Hepatocyte (in vitro differentiated cells): ENCODE measurements at regions not wholly inside any gene's neighbourhood (a gene's known extent, or its start where the extent isn't known, plus 50 kb on each side); places are given as distances from the start of the nearest gene placed in this dataset.

Source experiments
- CTCF ChIP-seq: fragments of 200-600 bp; sonication (generic); IDR thresholded peaks from 2 replicates; pipeline ENCODE4 v1.5.1; 2016; ENCODE audit warnings: antibody characterized with exemption, mild to moderate bottlenecking; ENCODE audit not compliant: poor library complexity
- EZH2 ChIP-seq: fragments of 200-600 bp; sonication (generic); IDR thresholded peaks from 2 replicates; pipeline ENCODE4 v1.6.1; 2016; ENCODE audit warnings: antibody characterized with exemption, mild to moderate bottlenecking, borderline replicate concordance
- EZH2phosphoT487 ChIP-seq: fragments of 200-600 bp; sonication (generic); IDR thresholded peaks from one replicate; pipeline ENCODE4 v1.6.1; 2018; ENCODE audit warnings: antibody characterized with exemption, mild to moderate bottlenecking, low read depth, moderate library complexity; ENCODE audit not compliant: unreplicated experiment, severe bottlenecking

- no peak for TF ChIP-seq CTCF
- no peak for TF ChIP-seq EZH2
- no peak for TF ChIP-seq EZH2phosphoT487
These were observed 95.1 kb upstream of the TMEM178A start for GRCh38 chr2:39570614-39571013.
